H1 (cell line): ENCODE measurements at regions not wholly inside any gene's neighbourhood (a gene's known extent, or its start where the extent isn't known, plus 50 kb on each side); places are given as distances from the start of the nearest gene placed in this dataset.

Source experiments
- CTCF ChIA-PET: fragments of 300-600 bp; sonication (Branson Sonifier 250); formaldehyde crosslinking; loops from one replicate; lab custom pipeline; 2021; ENCODE audit not compliant: partially characterized antibody; lab: Charles Lee
- POLR2A ChIA-PET: fragments of 300-600 bp; sonication (Branson Sonifier 250); formaldehyde crosslinking; loops from one replicate; lab custom pipeline; 2021; ENCODE audit warnings: inconsistent platforms; ENCODE audit not compliant: partially characterized antibody; lab: Charles Lee
- DNase-seq, 2 experiments: peaks; one replicate each; pipeline versions ENCODE4 v3.0.0 to v3.0.0-alpha.2; 2010 to 2022; ENCODE audit warnings: low spot score in 2 of 2, low read depth in 1 of 2, mixed read lengths in 1 of 2
- FAIRE-seq: peaks from 2 replicates; lab custom pipeline; 2011; peaks lifted over from hg19 to GRCh38; lab: Jason Lieb, UNC
- H2AFZ ChIP-seq: 2 replicates; pipeline ENCODE4 v1.8.1; 2012; ENCODE audit warnings: low read length, inconsistent platforms
- H2AK5ac ChIP-seq: 2 replicates; pipeline ENCODE4 v1.6.1; 2013; ENCODE audit warnings: low read depth, low read length
- H2BK120ac ChIP-seq: replicated peaks from 2 replicates; pipeline ENCODE3; 2013; ENCODE audit warnings: low read depth, low read length, inconsistent platforms
- H2BK12ac ChIP-seq: 2 replicates; pipeline ENCODE4 v1.6.1; 2013; ENCODE audit warnings: low read depth, low read length
- H2BK15ac ChIP-seq: 2 replicates; pipeline ENCODE4 v1.6.1; 2013; ENCODE audit warnings: low read length
- H2BK20ac ChIP-seq: 2 replicates; pipeline ENCODE4 v1.6.1; 2013; ENCODE audit warnings: low read length
- H2BK5ac ChIP-seq: 2 replicates; pipeline ENCODE4 v1.6.1; 2013; ENCODE audit warnings: low read depth, low read length
- H3K14ac ChIP-seq: 2 replicates; pipeline ENCODE4 v1.6.1; 2013; ENCODE audit warnings: inconsistent platforms; ENCODE audit not compliant: insufficient read length
- H3K18ac ChIP-seq: 2 replicates; pipeline ENCODE4 v1.6.1; 2013; ENCODE audit warnings: low read length; ENCODE audit errors: extremely low read depth
- H3K23ac ChIP-seq: 2 replicates; pipeline ENCODE4 v1.6.1; 2013; ENCODE audit warnings: inconsistent platforms; ENCODE audit not compliant: insufficient read length
- H3K23me2 ChIP-seq: 2 replicates; pipeline ENCODE4 v1.6.1; 2013; ENCODE audit warnings: low read depth, low read length
- H3K27ac ChIP-seq: 2 replicates; pipeline ENCODE4 v1.6.1; 2011; ENCODE audit warnings: low read depth, low read length, inconsistent platforms
- H3K27me3 ChIP-seq, 4 experiments: replicated peaks in 1 of 4; 1 replicate in 1 of 4; 2 replicates in 3 of 4; pipeline versions ENCODE4 v1.6.1 to v1.8.1; 2011 to 2013; ENCODE audit warnings: low read length in 3 of 4, mild to moderate bottlenecking in 3 of 4, inconsistent platforms in 2 of 4, mixed read lengths in 2 of 4, moderate library complexity in 1 of 4; ENCODE audit not compliant: control insufficient read depth in 3 of 4, insufficient read depth in 3 of 4; ENCODE audit errors: extremely low read depth in 1 of 4
- H3K36me3 ChIP-seq, 4 experiments: 2 replicates each; pipeline versions ENCODE4 v1.6.1 to v1.8.1; 2011 to 2013; ENCODE audit warnings: mild to moderate bottlenecking in 4 of 4, low read length in 3 of 4, moderate library complexity in 2 of 4, control low read depth in 1 of 4, inconsistent platforms in 1 of 4; ENCODE audit not compliant: insufficient read depth in 4 of 4, control insufficient read depth in 2 of 4
- H3K4ac ChIP-seq: replicated peaks from 2 replicates; pipeline ENCODE3; 2013; ENCODE audit warnings: low read length, low read depth, mixed read lengths, inconsistent platforms; ENCODE audit not compliant: insufficient read length
- H3K4me1 ChIP-seq, 4 experiments: replicated peaks in 1 of 4; 1 replicate in 1 of 4; 2 replicates in 3 of 4; pipeline versions ENCODE4 v1.6.1 to v1.8.1; 2011 to 2013; ENCODE audit warnings: low read length in 3 of 4, inconsistent platforms in 2 of 4, mixed read lengths in 1 of 4; ENCODE audit not compliant: insufficient read depth in 4 of 4, control insufficient read depth in 3 of 4
- H3K4me2 ChIP-seq, 2 experiments: 2 replicates each; pipeline versions ENCODE4 v1.6.1 to v1.8.1; 2011 to 2013; ENCODE audit warnings: low read depth in 2 of 2, low read length in 2 of 2, control low read depth in 1 of 2, inconsistent platforms in 1 of 2, mild to moderate bottlenecking in 1 of 2; ENCODE audit not compliant: insufficient read depth in 1 of 2
- H3K4me3 ChIP-seq, 4 experiments: fragments of 200-600, 300-600 bp in 1 of 4; sonication (generic), shearing (Covaris generic), sonication (Bioruptor Twin) in 1 of 4; 2 replicates each; pipeline versions ENCODE4 v1.5.1 to v1.8.1; 2011 to 2016; ENCODE audit warnings: low read length in 4 of 4, low read depth in 3 of 4, control low read depth in 2 of 4, inconsistent platforms in 2 of 4, mild to moderate bottlenecking in 2 of 4, mixed read lengths in 1 of 4, moderate library complexity in 1 of 4; ENCODE audit not compliant: insufficient read depth in 2 of 4; ENCODE audit errors: extremely low read depth in 1 of 4
- H3K56ac ChIP-seq: replicated peaks from 2 replicates; pipeline ENCODE3; 2013; ENCODE audit warnings: low read depth, mild to moderate bottlenecking, mixed read lengths, low read length, inconsistent platforms; ENCODE audit not compliant: insufficient read length
- H3K79me1 ChIP-seq: 2 replicates; pipeline ENCODE4 v1.6.1; 2013; ENCODE audit warnings: low read depth, low read length, control low read depth
- H3K79me2 ChIP-seq, 2 experiments: 2 replicates each; pipeline versions ENCODE4 v1.6.1 to v1.8.1; 2012 to 2013; ENCODE audit warnings: low read length in 2 of 2, mild to moderate bottlenecking in 2 of 2, inconsistent platforms in 1 of 2; ENCODE audit not compliant: insufficient read depth in 2 of 2, control insufficient read depth in 1 of 2
- H3K9ac ChIP-seq, 4 experiments: replicated peaks in 1 of 4; 1 replicate in 1 of 4; 2 replicates in 3 of 4; pipeline versions ENCODE4 v1.6.1 to v1.8.1; 2011 to 2013; ENCODE audit warnings: low read depth in 3 of 4, low read length in 3 of 4, control low read depth in 2 of 4, mild to moderate bottlenecking in 2 of 4, moderate library complexity in 2 of 4, inconsistent platforms in 1 of 4; ENCODE audit errors: extremely low read depth in 1 of 4
- H3K9me3 ChIP-seq, 2 experiments: 2 replicates each; pipeline versions ENCODE4 v1.6.1 to v1.8.1; 2012 to 2013; ENCODE audit warnings: mild to moderate bottlenecking in 2 of 2, moderate library complexity in 2 of 2, control low read depth in 1 of 2, inconsistent platforms in 1 of 2, low read depth in 1 of 2, low read length in 1 of 2, mixed read lengths in 1 of 2; ENCODE audit not compliant: insufficient read depth in 2 of 2
- H4K20me1 ChIP-seq, 2 experiments: replicated peaks in 1 of 2; 2 replicates each; pipeline versions ENCODE3 to v1.8.1; 2011 to 2013; ENCODE audit warnings: inconsistent platforms in 2 of 2, low read length in 2 of 2, mild to moderate bottlenecking in 1 of 2; ENCODE audit not compliant: insufficient read depth in 2 of 2, control insufficient read depth in 1 of 2
- H4K5ac ChIP-seq: 2 replicates; pipeline ENCODE4 v1.6.1; 2013; ENCODE audit warnings: low read length, low read depth, mixed read lengths, inconsistent platforms; ENCODE audit not compliant: insufficient read length
- H4K8ac ChIP-seq: 2 replicates; pipeline ENCODE4 v1.8.0; 2013; ENCODE audit warnings: mild to moderate bottlenecking, moderate library complexity, low read length, inconsistent platforms; ENCODE audit not compliant: insufficient read depth; ENCODE audit errors: extremely low read depth
- H4K91ac ChIP-seq: replicated peaks from 2 replicates; pipeline ENCODE3; 2013; ENCODE audit warnings: low read length, mixed read lengths, inconsistent platforms; ENCODE audit not compliant: insufficient read length
- EZH2 ChIP-seq: fragments of 200-600 bp; sonication (generic); IDR thresholded peaks from 2 replicates; pipeline ENCODE4 v1.7.1; 2012; ENCODE audit warnings: low read depth, mild to moderate bottlenecking, moderate library complexity, low read length, inconsistent platforms; ENCODE audit not compliant: severe bottlenecking
- WGBS, 2 experiments: shearing (Covaris generic) in 1 of 2; methylation state at CpG; one replicate each; pipeline versions ENCODE4 v1.1.6 to v1.1.7; 2013 to 2015; ENCODE audit warnings: low lambda C conversion rate in 2 of 2, mixed read lengths in 2 of 2, inconsistent platforms in 1 of 2, low coverage in 1 of 2, missing lambda C conversion rate in 1 of 2; ENCODE audit not compliant: insufficient replicate concordance in 2 of 2, insufficient coverage in 1 of 2, insufficient read length in 1 of 2; ENCODE audit errors: extremely low coverage in 1 of 2, missing lambda C conversion rate in 1 of 2; 5-methylcytosine and 5-hydroxymethylcytosine counted together

DNA sequence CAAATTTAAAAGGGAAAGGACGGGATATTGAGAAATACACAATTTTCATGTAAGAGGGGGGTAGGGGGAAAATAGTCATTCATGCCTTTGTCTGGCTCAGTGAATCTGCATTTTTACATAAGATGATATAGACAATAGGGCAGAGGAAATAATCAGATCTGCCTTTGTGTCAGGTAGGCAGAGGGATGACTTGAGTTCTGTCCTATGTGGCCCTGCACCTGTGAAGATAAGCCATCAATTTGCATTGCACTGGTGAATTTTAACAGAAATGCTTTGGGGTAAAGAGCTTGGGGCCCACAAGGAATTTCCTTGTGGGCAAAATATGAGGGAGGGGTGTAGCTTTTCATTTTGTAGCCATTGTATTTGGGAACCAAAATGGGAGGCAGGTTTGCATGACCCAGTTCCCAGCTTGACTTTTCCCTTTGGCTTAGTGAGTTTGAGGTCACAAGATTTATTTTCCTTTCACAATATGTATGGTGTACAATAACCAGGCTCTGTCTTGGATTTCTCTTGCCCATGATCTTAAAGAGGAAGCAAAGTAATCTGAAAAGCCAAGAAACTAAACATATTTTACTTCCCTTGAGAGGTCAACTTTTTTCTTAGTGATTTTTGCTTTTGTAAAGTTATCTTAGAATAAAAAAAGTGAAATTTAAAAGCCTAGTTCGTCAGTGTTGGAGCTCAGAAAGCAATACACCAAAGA lies 77.7 kb upstream of the SORL1 start:
- no peak overlapping the region for H2BK12ac ChIP-seq
- ChIA-PET CTCF (interaction anchor here (2.0 kb wide), 1 partner anchor 12 kb away, joined by 7 read pairs; no protein-coding TSS in a partner anchor), POLR2A (no interaction called here)
- FAIRE-seq (no peak), DNase-seq (no peak)
- H2BK120ac ChIP-seq, result no peak overlapping the region
- H3K18ac ChIP-seq, result no peak overlapping the region
- H2BK20ac ChIP-seq, result 0 out of 2 replicates have a peak overlapping the region, but pooled peaks have one; percentile 21
- no peak overlapping the region; a peak in 1 of 4 replicates for H3K4me2 ChIP-seq
- H3K56ac ChIP-seq, result no peak overlapping the region
- no peak overlapping the region for H3K9ac ChIP-seq
- no peak overlapping the region for H3K27ac ChIP-seq
- no peaks in the 10 kb centered on the region for H3K9me3 ChIP-seq
- H3K14ac ChIP-seq, result no peak overlapping the region
- H4K91ac ChIP-seq, result no peak overlapping the region
- H4K8ac ChIP-seq, result no peak overlapping the region
- no peak overlapping the region for H2AFZ ChIP-seq
- WGBS, 2 experiments, result 39% methylated on average over 2 of the region's 2 CpGs; no CpG with 5 or more reads in 1 of the 2 experiments
- no peak overlapping the region for H3K4me3 ChIP-seq
- H3K4me1 ChIP-seq, result peaks cover 7 to 26% (median 18%) of the 10 kb centered on the region in 4 experiments; a peak in 5 of 7 replicates
- H2AK5ac ChIP-seq, result no peak overlapping the region
- TF ChIP-seq EZH2, result no peak
- no peaks in the 10 kb centered on the region for H3K79me1 ChIP-seq
- no peaks in the 10 kb centered on the region for H3K79me2 ChIP-seq
- no peaks in the 10 kb centered on the region for H3K36me3 ChIP-seq
- H4K5ac ChIP-seq, result no peak overlapping the region
- no peaks in the 10 kb centered on the region for H3K23me2 ChIP-seq
- H3K23ac ChIP-seq, result no peak overlapping the region
- H4K20me1 ChIP-seq, result no peaks in the 10 kb centered on the region
- peak overlapping the region; percentile 17; the same call in 1 of the 2 replicates for H2BK5ac ChIP-seq
- H3K27me3 ChIP-seq, result no peaks in the 10 kb centered on the region
- H3K4ac ChIP-seq, result no peak overlapping the region
- H2BK15ac ChIP-seq, result no peak overlapping the region
